HG02885 (cell line): ENCODE measurements at regions not wholly inside any gene's neighbourhood (a gene's known extent, or its start where the extent isn't known, plus 50 kb on each side); places are given as distances from the start of the nearest gene placed in this dataset.
A peak's percentile ranks its signal among the peaks of the same experiment; 100 is the strongest.
"Not testable (repeated sequence)": the region's sequence is repeated elsewhere in the genome, so short reads cannot be mapped to it uniquely, and the experiment has no call there.

Experiments
- ATAC-seq: cut with Tn5 transposase; IDR thresholded peaks from one replicate; pipeline ENCODE4 v1.9.1; 2021; ENCODE audit warnings: mild to moderate bottlenecking; ENCODE audit not compliant: unreplicated experiment, poor library complexity

DNA sequence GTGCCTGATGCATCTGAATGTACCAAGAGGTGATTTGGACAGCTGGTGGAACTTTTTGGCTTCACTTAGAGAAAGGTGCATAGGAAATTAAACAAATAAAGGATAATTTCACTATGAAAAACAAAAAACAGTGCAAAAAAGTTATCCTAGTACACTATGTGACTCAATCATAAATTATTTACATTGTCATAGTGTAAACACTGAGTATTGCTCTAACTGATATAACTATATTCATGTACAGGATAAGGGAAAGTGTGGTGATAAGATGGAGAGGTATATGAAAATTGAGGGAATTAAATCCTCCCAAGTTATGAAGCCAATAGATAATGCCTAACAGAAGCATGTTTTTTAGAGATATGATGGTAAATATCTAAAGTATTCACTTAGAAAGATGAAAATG lies 50.2 kb upstream of the CPNE4 start:
- ATAC-seq, result no peak

DNA sequence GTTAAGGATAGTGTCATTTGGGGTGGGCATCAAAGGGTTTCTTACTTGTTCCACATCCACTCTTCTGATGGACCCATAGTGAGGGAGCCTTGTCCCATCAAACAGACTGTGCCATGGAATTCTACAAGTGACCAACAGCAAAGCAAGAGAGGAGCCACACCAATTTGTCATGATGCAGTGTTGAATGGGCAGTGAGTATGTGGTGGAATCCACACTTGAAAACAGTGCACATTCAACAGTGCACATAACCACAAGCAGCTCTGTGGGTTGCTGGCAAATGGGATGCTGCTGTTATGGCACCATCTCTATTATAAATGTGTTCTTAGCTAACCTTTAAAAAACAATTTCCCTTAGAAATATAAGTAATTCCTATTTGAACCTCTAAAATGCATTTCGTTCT lies 52.5 kb upstream of the CPNE4 start:
- no peak for ATAC-seq

GRCh38 chr3:132088291-132088690 lies 53.5 kb upstream of the CPNE4 start:
- no peak for ATAC-seq

DNA sequence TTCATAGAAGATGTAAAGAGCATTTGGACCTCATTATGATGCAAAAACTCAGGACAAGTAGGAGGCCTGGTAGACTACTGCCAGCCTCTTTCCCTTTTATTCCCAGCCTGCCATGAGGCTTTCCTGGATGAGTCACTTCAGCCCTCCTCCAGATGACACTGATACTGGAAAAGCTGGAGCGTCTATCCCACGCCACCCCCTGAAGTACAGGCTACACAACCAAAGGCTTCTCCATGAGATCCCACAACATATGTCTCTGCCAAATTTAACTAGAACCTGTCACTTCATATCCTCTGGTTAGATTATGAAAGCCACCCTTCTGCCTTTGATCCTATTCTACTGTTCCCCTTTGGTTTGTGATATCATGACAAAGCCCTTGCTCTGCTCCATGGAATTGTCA lies 56.1 kb upstream of the CPNE4 start:
- ATAC-seq, result no peak

- no peak for ATAC-seq
These were observed 81.8 kb upstream of the CPNE4 start for GRCh38 chr3:132116601-132117000.

DNA sequence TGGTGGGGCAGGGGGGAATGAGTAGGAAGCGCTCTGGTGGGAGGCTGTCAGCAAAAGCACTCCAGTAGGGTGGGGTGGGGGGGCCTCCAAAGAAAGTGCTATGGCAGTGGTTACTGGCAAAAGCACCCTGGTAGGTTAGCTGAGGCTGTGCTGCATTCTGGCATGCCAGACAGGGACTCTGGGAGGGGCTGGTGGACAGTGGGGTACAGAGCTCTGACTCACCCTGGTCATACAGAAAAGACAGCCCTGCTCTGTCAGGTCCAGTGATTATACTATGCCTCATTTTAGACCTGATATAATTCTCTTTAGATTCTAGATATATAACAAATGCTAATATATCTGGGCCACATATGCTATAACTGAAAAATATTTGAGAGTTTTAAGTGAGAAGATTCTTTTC lies 82.8 kb upstream of the CPNE4 start:
- ATAC-seq, result no peak

GRCh38 chr3:132119531-132119930 lies 84.7 kb upstream of the CPNE4 start:
- no peak for ATAC-seq

DNA sequence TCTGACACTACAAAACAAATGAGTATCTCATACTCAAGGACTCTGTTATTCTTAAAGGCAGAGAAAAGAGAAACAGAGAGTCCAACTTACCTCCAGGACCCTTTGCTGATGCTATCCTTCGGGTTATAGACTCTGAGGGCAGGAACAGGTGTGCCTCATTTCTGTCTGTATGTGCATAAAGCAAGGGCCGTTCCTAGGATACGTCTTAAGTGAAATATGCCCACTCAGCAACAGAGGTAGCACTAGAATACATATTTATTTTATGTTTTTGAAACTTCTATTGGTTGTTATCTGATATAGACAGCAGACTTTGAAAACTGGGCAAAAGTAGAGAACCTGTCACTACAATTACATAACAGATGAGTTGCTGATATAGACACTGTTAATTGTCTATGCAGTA lies 89.3 kb upstream of the CPNE4 start:
- ATAC-seq, result no peak

- no peak for ATAC-seq
These were observed 90.0 kb upstream of the CPNE4 start for GRCh38 chr3:132124651-132125284.

DNA sequence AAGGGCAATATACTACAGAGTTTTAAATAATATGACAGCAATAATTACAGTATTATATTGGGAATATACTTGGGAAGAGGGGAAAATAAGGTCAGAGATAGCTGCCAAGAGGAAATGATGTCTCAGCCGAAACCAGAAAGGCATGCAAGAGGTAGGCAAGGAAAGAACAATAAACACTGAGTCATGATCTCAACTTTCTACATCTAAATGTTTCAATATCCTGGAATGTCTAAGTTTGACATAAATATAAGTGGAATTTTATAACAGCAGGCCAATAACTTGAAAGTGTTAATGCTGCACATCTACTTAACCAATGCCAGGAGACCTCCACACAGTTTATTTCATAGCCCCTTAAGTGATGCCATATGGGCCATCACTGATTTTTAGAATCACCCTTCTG lies 99.8 kb upstream of the CPNE4 start:
- ATAC-seq, result no peak

DNA sequence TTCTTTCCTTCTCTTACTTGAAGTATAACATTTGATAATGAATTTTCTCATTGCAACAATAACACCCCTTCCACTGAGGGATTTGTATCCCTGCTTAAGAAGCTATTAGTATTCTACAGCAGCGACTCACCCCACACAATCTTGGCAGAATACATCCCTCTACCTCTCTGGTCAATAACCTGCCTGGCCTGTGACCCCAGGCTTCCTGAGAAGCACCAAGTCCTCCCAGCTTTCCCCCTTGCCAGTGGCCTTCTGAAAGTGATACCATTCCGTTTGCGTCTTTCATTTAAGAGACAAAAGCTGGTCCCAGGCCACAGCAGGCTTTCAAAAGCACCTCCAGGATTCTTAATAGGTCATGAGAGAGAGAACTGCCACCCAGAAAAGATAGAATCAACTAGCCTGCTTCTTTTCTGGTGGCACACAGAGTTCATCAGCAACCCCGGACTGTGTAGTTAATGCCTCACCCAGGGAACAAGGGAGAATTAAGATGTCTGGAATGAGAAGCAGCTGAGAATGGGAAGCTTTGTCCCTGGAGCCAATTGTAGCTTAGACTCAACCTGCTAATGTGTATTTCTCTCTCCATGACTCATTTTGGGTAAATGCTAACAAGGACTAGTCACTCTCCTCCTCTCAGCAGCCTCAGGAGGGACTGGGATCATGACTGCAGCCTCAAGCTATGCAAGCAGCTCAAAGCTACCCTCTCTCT lies 101.0 kb upstream of the CPNE4 start:
- no peak for ATAC-seq

GRCh38 chr3:132136334-132136716 lies 101.5 kb upstream of the CPNE4 start:
- ATAC-seq, result no peak

- not testable (repeated sequence) for ATAC-seq
These were observed 102.1 kb upstream of the CPNE4 start for GRCh38 chr3:132136902-132137301.

DNA sequence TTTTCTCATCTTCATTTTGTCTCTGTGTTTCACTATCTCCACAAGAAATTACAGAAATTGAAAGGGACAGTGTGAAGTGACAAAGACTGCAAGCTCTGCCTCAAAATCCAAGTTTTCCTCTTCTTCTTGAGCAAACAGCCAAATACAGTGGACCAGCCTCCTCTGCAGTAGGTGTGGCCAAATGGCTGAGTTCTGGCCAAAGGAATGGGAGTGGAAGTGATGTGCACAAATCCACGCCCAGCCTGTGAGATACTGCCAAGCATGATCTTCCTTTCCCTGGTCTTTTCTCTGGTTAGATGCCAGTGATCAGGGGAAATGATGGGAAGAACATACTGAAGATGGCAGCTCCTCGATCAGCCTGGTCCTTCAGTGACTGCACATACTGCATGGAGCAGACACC lies 111.0 kb upstream of the CPNE4 start:
- no peak for ATAC-seq

DNA sequence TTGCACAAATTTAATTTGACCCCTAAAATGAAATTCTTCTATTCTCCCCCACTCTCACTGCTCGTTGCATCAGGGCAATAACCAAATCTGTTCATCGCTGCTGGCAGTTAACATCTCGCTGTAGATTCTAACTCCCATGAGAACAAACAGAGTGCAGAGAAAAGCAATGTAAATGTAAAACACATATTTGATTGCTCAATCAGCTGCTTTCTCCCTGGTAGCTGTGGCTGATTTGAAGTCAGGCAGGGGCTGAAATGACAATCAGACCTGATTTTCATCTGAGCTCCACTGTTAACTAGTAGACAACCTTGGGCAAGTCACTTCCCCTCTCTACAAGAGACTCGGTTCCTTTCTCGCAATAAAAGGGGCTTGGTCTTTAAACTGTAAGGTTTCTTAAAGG lies 119.8 kb upstream of the CPNE4 start:
- ATAC-seq, result no peak

DNA sequence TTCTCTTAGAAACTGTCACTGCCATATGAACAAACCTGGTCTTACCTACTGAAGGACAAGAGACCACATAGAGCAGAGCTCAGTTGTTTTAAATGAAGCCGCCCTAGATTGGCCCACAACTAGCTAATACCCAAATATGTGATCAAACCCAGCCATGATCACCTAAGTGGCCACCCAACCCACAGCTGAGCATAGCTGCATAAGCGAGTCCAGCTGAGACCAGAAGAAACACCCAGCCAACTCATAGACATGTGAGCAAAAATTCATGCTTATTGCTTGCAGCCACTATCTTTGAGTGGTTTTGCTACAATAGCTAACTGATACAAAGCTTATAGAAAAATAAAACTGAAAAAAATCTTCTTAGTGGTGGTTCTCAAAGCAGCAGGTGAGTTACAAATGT lies 124.3 kb upstream of the CPNE4 start:
- ATAC-seq, result no peak

DNA sequence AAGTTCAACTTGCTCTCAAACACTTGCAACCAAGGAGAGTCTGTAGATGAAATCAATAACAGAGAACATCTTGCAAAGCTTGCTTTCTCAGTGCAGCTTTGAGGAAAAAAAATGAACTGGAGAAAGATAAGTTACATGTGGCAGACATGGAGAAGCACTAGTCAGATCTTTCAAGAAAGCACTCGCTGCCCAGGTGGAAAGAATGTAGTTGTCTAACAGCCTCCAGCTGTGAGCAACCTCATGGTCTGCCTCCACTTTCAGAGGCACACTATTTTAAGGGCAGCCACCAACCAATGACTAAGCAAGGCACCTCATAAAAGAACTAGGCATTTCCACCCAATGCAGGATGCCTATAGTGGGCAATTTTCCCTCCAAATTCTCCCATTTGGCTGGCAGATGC lies 125.4 kb upstream of the CPNE4 start:
- ATAC-seq, result no peak

- no peak for ATAC-seq
These were observed 126.8 kb upstream of the CPNE4 start for GRCh38 chr3:132161608-132162007.

DNA sequence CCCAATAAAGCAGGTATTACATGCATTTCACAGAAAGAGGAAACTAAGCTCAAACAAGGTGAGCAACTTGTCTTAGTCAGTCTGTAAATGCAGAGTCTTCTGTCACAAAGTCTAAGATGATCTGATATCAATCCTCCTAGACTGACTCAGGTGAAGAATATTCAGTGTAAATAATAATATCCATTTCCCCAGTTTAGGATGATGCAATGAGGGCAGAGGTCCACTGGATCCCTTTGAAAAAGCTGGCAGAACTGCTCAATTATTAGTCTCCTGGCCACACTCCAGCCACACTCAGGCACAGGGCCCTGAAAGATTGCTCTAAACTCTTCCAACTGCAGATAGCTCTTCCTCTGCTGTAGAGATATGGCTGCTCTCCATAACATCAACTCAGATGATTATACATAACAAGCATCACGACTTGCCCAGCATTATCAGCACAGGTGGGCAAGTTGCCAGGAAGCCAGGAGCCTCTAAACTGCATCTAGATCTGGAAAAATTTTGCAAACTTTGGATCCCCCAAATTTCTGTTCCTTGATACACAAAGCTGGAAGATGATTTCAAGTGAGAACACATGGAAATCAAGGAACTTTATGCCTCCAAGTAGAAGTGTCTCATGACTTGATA lies 129.8 kb upstream of the CPNE4 start:
- ATAC-seq, result no peak

- no peak for ATAC-seq
These were observed 133.1 kb upstream of the CPNE4 start for GRCh38 chr3:132167870-132168269.

DNA sequence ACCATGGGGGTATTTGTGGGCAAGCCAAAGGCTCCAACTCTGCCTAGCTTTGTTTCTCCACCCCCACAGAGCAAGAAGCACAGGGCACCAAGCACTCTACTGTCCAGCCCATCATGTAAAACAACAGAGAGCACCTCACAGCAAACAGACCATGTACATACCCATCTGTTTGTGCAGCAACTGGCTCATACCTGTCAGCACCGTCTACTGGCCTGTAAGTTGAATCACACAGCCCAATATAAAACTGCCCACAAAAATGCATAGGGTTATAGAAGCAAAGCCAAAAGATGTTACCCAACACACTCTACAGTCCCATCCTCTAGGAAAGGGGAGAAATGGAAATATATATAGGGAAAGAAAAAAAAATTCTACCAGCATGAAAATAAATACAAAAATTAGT lies 139.7 kb upstream of the CPNE4 start:
- no peak for ATAC-seq

DNA sequence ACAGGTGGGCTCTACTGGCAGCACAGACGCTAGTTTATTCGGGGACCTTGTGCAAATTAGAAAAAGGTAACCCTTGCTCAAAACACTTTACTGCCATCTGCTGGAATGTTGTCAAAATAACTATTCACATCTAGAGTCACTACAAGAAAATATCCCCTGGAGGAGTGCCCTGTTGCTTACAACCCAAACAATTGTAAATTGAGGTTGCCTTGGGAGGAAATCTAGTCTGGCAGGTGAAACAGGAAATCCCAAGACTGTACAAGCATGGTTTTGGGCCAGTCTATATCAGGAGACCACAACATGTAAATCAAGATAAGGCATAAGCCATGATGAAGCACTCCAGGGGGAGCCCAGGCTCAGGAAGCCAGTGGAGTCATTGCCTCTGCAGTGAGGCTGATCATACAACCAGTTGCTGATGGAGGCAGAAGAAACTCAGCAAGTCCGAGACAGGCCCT lies 136.8 kb upstream of the ACP3 start:
- peak; percentile 57 for ATAC-seq
